ENCODE measurements at regions not wholly inside any gene's neighbourhood (a gene's known extent, or its start where the extent isn't known, plus 50 kb on each side); places are given as distances from the start of the nearest gene placed in this dataset.

GRCh38 chr11:92626624-92627023, 342.8 kb upstream of the MTNR1B start:
- 95 to 100% methylated on average over 1 of the region's 1 CpG for WGBS, 2 donors
- Histone ChIP-seq H3K4me3 (ENCODE audit: low read length in 2 of 2) (no peak overlapping the region), H3K36me3 (ENCODE audit: control insufficient read depth in 1 of 2, insufficient read depth in 2 of 2, low read length in 1 of 2) (no peaks in the 10 kb centered on the region), H3K27ac (ENCODE audit: low read depth in 1 of 2, low read length in 2 of 2) (no peak overlapping the region), H3K9me3 (ENCODE audit: control insufficient read depth, low read length) (no peaks in the 10 kb centered on the region), H3K4me1 (ENCODE audit: control insufficient read depth in 1 of 2, insufficient read depth in 2 of 2, low read length in 2 of 2) (no peaks in the 10 kb centered on the region), H3K27me3 (ENCODE audit: control insufficient read depth in 1 of 2, insufficient read depth in 2 of 2, low read length in 1 of 2) (no peaks in the 10 kb centered on the region)
- intact Hi-C loops (cut with DNase I): no loop called here
- DNase-seq (no peak), ATAC-seq (ENCODE audit: low FRiP score) (no peak)

DNA sequence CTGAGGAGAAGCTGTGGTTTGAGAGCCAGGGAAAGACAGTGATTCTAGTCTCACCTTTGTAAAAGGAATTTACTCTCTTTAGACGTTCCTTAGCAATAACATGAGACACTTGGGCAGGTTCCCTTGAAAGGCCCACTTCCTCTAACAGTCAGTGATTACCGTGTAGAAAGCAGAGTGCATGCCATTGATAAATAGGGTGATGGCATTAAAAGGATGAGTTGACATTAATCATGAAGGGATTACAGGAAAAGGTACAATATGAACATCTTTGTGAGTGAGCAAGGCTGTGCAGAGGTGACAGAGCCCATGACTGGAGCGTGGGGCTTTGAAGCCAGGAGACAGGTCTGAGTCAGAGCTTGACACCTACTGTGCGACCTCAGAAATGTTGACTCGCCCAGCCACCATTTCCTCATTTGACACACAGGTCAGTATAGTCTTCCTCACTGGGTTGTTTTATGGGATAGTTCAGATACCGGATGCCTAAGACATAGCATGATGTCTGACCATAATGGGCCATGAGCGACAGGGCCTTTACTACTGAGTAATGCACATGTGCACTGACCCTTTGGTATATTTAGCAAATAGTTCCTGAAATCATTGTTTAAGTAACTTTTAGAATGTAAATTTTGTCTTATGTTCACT, 341.7 kb upstream of the MTNR1B start:
- ATAC-seq (ENCODE audit: low FRiP score) (no peak), DNase-seq (no peak)
- Histone ChIP-seq H3K4me3 (ENCODE audit: low read length in 2 of 2) (no peak overlapping the region), H3K4me1 (ENCODE audit: control insufficient read depth in 1 of 2, insufficient read depth in 2 of 2, low read length in 2 of 2) (no peaks in the 10 kb centered on the region), H3K9me3 (ENCODE audit: control insufficient read depth, low read length) (no peaks in the 10 kb centered on the region), H3K36me3 (ENCODE audit: control insufficient read depth in 1 of 2, insufficient read depth in 2 of 2, low read length in 1 of 2) (no peaks in the 10 kb centered on the region), H3K27ac (ENCODE audit: low read depth in 1 of 2, low read length in 2 of 2) (no peak overlapping the region), H3K27me3 (ENCODE audit: control insufficient read depth in 1 of 2, insufficient read depth in 2 of 2, low read length in 1 of 2) (no peaks in the 10 kb centered on the region)
- whole genome bisulfite sequencing, 2 donors: 89 to 93% methylated on average over 7 of the region's 7 CpGs
- intact Hi-C loops (cut with DNase I): no loop called here

DNA sequence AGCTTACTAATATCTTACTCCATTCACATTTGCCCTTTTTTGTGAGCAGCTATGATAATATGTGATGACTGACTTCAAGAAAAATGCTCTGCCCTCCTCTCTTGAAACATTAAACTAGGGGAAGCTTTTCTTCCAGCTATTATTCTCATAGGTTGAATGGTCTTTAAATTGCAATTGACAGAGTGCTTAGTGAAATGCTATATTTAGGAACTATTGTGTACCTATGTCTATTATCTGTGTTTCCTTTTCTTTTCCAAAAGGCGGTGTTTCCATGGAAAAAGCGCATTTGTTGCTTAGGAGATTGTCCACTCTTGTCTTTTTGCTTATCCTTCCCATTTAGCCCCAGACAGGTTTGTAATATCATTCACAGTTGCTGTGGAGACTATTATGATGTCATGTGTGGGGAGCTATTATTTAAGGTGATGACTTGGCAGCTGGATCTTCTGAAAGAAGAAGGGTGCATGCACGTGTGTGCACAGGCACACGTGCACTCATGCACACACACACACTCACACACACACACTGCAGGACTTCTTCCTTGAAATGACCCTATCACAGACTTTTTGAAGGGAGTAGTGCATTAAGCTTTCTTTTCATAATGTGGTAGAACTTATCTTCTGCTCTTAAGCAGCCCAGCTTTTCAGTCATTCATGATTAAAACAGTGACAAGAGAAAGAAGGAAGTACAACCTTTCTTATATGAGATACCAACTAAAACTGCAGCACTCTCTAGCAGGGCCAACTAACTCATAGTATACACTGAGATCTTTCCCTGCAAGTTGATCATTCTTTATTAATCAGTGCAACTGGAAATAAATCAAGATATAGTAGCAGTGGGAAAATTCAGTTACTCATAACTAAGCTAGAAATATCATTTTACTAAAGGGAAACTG, 340.8 kb upstream of the MTNR1B start:
- H3K27ac ChIP-seq (ENCODE audit: low read depth in 1 of 2, low read length in 2 of 2): no peak overlapping the region
- DNase-seq (no peak), ATAC-seq (ENCODE audit: low FRiP score) (no peak)
- WGBS, 2 donors: 77 to 83% methylated on average over 4 of the region's 4 CpGs
- H3K4me1 ChIP-seq (ENCODE audit: control insufficient read depth in 1 of 2, insufficient read depth in 2 of 2, low read length in 2 of 2): no peaks in the 10 kb centered on the region
- H3K27me3 ChIP-seq (ENCODE audit: control insufficient read depth in 1 of 2, insufficient read depth in 2 of 2, low read length in 1 of 2): no peaks in the 10 kb centered on the region
- no peaks in the 10 kb centered on the region for H3K36me3 ChIP-seq (ENCODE audit: control insufficient read depth in 1 of 2, insufficient read depth in 2 of 2, low read length in 1 of 2)
- no peak overlapping the region for H3K4me3 ChIP-seq (ENCODE audit: low read length in 2 of 2)
- H3K9me3 ChIP-seq (ENCODE audit: control insufficient read depth, low read length): no peaks in the 10 kb centered on the region
- intact Hi-C loops (cut with DNase I): no loop called here

- DNase-seq (no peak), ATAC-seq (ENCODE audit: low FRiP score) (no peak)
- Histone ChIP-seq H3K27me3 (ENCODE audit: control insufficient read depth in 1 of 2, insufficient read depth in 2 of 2, low read length in 1 of 2) (no peaks in the 10 kb centered on the region), H3K36me3 (ENCODE audit: control insufficient read depth in 1 of 2, insufficient read depth in 2 of 2, low read length in 1 of 2) (no peaks in the 10 kb centered on the region), H3K4me3 (ENCODE audit: low read length in 2 of 2) (no peak overlapping the region), H3K27ac (ENCODE audit: low read depth in 1 of 2, low read length in 2 of 2) (no peak overlapping the region), H3K9me3 (ENCODE audit: control insufficient read depth, low read length) (no peaks in the 10 kb centered on the region), H3K4me1 (ENCODE audit: control insufficient read depth in 1 of 2, insufficient read depth in 2 of 2, low read length in 2 of 2) (no peaks in the 10 kb centered on the region)
- WGBS, 2 donors: 83 to 88% methylated on average over 3 of the region's 3 CpGs
- intact Hi-C loops (cut with DNase I): no loop called here
Measured at GRCh38 chr11:92632495-92632894, 337.0 kb upstream of the MTNR1B start.

GRCh38 chr11:92633820-92634219, 335.6 kb upstream of the MTNR1B start:
- no peaks in the 10 kb centered on the region for H3K36me3 ChIP-seq (ENCODE audit: control insufficient read depth in 1 of 2, insufficient read depth in 2 of 2, low read length in 1 of 2)
- H3K4me1 ChIP-seq (ENCODE audit: control insufficient read depth in 1 of 2, insufficient read depth in 2 of 2, low read length in 2 of 2): no peaks in the 10 kb centered on the region
- ATAC-seq (ENCODE audit: low FRiP score) (no peak), DNase-seq (no peak)
- H3K27ac ChIP-seq (ENCODE audit: low read depth in 1 of 2, low read length in 2 of 2): no peak overlapping the region
- H3K4me3 ChIP-seq (ENCODE audit: low read length in 2 of 2): no peak overlapping the region
- 87 to 91% methylated on average over 1 of the region's 1 CpG for WGBS, 2 donors
- H3K27me3 ChIP-seq (ENCODE audit: control insufficient read depth in 1 of 2, insufficient read depth in 2 of 2, low read length in 1 of 2): no peaks in the 10 kb centered on the region
- H3K9me3 ChIP-seq (ENCODE audit: control insufficient read depth, low read length): no peaks in the 10 kb centered on the region
- intact Hi-C loops (cut with DNase I): no loop called here

DNA sequence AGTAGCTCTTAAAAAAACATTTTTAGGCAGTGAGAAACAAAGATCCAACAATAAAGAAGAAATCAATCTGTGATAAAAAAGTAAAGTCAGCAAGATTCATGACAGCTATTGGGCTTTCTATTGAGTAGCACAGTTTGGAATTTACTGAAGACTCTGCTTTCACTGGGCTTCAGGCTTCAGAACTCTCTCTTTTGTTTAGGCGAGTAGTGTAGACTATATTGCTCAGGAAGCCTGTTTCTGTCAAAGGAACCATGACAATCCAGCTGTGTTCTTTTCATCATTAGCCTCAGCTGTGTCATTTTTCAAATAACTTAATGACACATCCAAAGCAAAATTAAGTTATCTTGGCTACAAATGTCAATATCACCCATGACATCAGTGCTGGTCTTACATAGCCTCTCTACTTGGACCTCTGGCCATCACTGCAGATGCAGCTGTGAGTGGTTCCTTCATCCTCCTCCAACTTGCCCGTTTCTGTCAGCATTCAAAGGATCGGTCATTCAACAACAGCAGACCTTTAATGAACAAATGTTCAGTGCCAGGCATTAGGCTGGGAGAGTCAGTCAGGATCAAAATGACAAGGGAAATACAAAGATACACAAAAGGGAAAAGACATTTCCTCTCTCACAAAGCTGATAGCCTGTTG, 332.8 kb upstream of the MTNR1B start:
- DNase-seq (no peak), ATAC-seq (ENCODE audit: low FRiP score) (no peak)
- no peaks in the 10 kb centered on the region for H3K36me3 ChIP-seq (ENCODE audit: control insufficient read depth in 1 of 2, insufficient read depth in 2 of 2, low read length in 1 of 2)
- H3K27me3 ChIP-seq (ENCODE audit: control insufficient read depth in 1 of 2, insufficient read depth in 2 of 2, low read length in 1 of 2): no peaks in the 10 kb centered on the region
- no peaks in the 10 kb centered on the region for H3K9me3 ChIP-seq (ENCODE audit: control insufficient read depth, low read length)
- intact Hi-C loops (cut with DNase I): no loop called here
- 86 to 93% methylated on average over 3 of the region's 3 CpGs for WGBS, 2 donors
- H3K4me3 ChIP-seq (ENCODE audit: low read length in 2 of 2): no peak overlapping the region
- no peaks in the 10 kb centered on the region for H3K4me1 ChIP-seq (ENCODE audit: control insufficient read depth in 1 of 2, insufficient read depth in 2 of 2, low read length in 2 of 2)
- no peak overlapping the region for H3K27ac ChIP-seq (ENCODE audit: low read depth in 1 of 2, low read length in 2 of 2)

- DNase-seq: no peak
- intact Hi-C loops (cut with DNase I): no loop called here
- WGBS, 2 donors: 92 to 96% methylated on average over 3 of the region's 3 CpGs
- ATAC-seq (ENCODE audit: low FRiP score): no peak
- H3K27me3 ChIP-seq (ENCODE audit: control insufficient read depth in 1 of 2, insufficient read depth in 2 of 2, low read length in 1 of 2): no peaks in the 10 kb centered on the region
- H3K4me3 ChIP-seq (ENCODE audit: low read length in 2 of 2): no peak overlapping the region
- H3K27ac ChIP-seq (ENCODE audit: low read depth in 1 of 2, low read length in 2 of 2): no peak overlapping the region
- no peaks in the 10 kb centered on the region for H3K4me1 ChIP-seq (ENCODE audit: control insufficient read depth in 1 of 2, insufficient read depth in 2 of 2, low read length in 2 of 2)
- H3K9me3 ChIP-seq (ENCODE audit: control insufficient read depth, low read length): no peaks in the 10 kb centered on the region
- no peaks in the 10 kb centered on the region for H3K36me3 ChIP-seq (ENCODE audit: control insufficient read depth in 1 of 2, insufficient read depth in 2 of 2, low read length in 1 of 2)
Measured at GRCh38 chr11:92638678-92639077, 330.8 kb upstream of the MTNR1B start.

DNA sequence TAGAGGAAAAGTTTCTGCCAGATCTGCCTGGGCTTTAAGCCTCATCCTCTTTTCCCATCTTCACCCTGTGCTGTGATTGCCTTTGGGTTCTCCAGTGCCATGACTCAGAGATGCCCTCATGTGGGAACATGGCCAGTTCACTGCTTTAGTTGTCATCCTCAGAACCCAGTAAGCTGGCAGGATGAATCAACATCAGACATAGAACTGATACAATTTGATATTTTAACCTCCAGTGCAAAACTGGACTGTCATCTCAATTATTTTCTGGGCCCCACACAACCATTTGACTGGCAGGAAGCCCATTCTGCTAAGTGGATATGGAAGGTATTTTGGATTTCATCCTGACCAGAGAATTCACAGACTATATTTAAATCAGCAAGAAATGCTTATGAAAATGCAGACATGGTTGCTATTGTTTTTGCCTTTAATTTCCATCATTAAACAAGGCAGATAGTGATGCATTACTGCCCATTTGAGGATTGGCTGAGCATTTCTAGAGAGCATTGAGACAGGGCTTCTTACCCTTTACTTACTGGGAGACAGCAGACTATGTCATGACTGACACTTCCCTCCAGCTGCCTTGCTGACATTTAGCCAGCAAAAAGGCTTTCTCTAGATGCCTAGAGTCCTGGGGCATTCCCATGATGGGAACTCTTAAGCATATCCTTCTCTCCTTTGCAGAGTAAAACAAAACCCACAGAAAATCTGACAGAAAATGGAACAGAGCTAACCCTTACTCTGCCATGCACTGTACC, 327.1 kb upstream of the MTNR1B start:
- no peaks in the 10 kb centered on the region for H3K9me3 ChIP-seq (ENCODE audit: control insufficient read depth, low read length)
- no peak overlapping the region for H3K4me3 ChIP-seq (ENCODE audit: low read length in 2 of 2)
- DNase-seq: no peak
- H3K27me3 ChIP-seq (ENCODE audit: control insufficient read depth in 1 of 2, insufficient read depth in 2 of 2, low read length in 1 of 2): no peaks in the 10 kb centered on the region
- H3K27ac ChIP-seq (ENCODE audit: low read depth in 1 of 2, low read length in 2 of 2): no peak overlapping the region
- intact Hi-C loops (cut with DNase I): no loop called here
- no peaks in the 10 kb centered on the region for H3K36me3 ChIP-seq (ENCODE audit: control insufficient read depth in 1 of 2, insufficient read depth in 2 of 2, low read length in 1 of 2)
- H3K4me1 ChIP-seq (ENCODE audit: control insufficient read depth in 1 of 2, insufficient read depth in 2 of 2, low read length in 2 of 2): no peaks in the 10 kb centered on the region
- no peak for ATAC-seq (ENCODE audit: low FRiP score)
